Skin epidermis (tissue), 12 donors: ENCODE measurements at regions not wholly inside any gene's neighbourhood (a gene's known extent, or its start where the extent isn't known, plus 50 kb on each side); places are given as distances from the start of the nearest gene placed in this dataset.
A peak's percentile ranks its signal among the peaks of the same experiment; 100 is the strongest.

Experiments used
- H3K27ac ChIP-seq, 21 experiments: fragments of 200-600 bp; sonication (generic) in 11 of 21; one replicate each; pipeline ENCODE4 v1.5.0; 2020; ENCODE audit warnings: mild to moderate bottlenecking in 3 of 21, inconsistent platforms in 2 of 21, moderate library complexity in 2 of 21
- H3K4me3 ChIP-seq, 7 experiments: fragments of 200-600 bp; sonication (generic) in 2 of 7; one replicate each; pipeline ENCODE4 v1.5.0; 2020; ENCODE audit warnings: inconsistent platforms in 2 of 7, mild to moderate bottlenecking in 2 of 7, moderate library complexity in 1 of 7

DNA sequence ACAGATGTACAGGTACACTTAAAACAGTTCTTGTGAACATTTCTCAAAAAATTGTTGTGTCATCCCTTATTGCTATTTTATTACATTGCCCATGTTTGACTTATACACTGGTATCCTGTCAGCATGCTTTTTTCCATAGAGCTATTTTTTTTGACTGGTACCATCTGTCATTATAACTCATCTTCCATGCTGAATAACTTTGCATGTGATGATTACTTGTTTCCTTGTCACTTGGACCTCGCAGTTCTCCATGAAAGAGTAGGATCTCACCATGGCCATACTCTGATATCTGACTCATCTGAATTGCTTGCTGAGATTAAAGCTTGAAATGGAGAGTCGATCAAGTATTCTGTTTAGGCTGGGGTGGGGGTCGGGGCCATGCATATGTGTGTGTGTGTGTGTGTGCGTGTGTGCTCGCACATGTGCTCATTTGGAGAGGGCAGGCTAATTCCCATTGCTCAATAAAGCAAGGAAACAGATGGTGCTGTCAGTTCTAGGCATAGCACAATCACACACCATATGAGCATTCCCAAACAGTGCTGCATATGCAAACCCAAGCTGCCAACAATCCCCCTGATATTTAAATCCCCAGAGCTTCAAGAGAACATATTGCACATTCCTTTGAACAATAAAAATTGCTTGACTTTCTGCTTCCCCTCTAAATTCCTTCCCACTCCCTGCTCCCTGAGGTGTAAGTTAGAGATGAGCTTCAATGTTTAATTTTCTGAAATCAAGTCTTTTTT, 62.9 kb downstream of the NHLRC3 start:
- H3K4me3 ChIP-seq = no peak overlapping the region
- no peak overlapping the region for H3K27ac ChIP-seq

DNA sequence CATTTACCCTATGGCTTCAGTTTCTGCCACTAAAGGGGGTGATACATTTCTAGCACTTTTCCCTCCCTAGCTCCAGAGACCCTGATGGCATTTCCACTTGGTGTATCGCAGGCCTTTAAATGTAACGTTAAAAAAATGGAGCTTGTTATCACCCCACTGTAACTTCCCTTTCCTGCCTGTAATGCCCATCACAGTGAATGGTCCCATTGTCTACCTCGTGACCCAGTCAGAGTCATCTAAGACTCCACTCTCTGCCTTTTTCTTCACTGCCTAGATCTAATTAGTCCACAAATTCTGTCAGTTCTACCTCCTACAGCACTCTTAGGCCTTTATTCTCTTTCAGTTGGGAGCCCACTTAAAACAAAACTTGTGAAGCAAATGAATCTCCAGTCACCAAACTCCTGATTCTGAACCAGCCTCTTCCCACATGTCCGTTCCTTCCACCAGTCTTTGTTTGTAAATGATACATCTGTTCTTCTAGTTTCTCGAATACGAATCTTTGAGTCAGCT, 64.8 kb downstream of the NHLRC3 start:
- Histone ChIP-seq H3K4me3 (no peak overlapping the region), H3K27ac (no peak overlapping the region)

DNA sequence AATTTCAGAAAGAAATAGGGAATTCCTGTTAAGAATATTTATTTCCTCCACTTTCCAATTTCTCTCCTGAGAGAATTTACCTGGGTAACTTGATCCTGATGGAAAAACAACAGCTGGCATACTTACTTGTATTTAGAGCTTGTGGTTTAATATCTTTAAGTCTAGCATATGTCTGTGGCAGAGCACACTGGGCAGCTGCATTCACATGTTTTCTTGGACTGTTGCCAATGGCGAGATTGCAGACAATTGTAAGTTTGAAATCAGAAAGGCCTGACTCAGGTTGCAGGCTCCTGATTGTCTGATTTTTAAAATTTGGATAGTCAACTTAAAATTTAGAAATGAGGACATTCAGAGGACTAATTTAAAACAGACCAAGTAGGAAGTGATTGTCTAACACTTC, 66.9 kb downstream of the NHLRC3 start:
- Histone ChIP-seq H3K27ac (no peak overlapping the region), H3K4me3 (no peak overlapping the region)

DNA sequence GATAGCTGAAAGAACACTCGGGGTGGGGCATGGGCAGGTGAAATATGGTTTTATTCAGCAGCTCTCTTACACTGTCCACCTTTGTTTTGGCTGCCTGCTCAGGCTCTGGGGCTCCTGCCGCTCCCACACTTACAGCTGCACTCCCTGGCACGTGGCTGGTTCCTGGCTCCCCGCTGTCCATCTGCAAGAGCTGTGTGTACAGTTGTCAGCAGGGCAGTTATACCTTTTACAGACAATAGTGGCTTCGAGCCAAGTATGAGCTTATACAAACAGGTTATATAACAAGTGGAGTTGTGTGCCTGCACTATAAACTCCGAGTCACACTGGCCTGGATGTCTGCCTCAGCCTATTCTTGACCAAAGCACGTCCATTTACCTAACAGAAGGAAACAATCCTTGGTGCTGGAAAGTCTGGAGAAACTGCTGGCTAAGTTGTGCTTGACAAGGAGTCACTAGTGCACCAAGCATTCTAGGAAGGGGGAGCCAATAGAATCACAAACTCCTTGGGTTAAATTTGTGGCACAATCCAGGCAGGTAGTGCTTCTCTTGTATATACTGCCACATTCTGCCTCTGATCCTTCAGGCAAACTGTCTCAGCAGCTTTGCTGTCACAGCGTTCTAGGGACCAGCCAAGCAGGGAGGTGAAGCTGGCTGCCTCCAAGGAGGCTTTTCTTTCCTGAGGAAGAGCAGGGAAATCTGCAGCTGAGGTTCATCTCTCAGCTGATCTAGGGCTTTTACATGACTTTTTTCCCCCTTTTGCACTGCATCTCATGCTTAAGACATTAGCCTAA, 68.2 kb downstream of the NHLRC3 start:
- Histone ChIP-seq H3K4me3 (no peak overlapping the region), H3K27ac (no peak overlapping the region)

DNA sequence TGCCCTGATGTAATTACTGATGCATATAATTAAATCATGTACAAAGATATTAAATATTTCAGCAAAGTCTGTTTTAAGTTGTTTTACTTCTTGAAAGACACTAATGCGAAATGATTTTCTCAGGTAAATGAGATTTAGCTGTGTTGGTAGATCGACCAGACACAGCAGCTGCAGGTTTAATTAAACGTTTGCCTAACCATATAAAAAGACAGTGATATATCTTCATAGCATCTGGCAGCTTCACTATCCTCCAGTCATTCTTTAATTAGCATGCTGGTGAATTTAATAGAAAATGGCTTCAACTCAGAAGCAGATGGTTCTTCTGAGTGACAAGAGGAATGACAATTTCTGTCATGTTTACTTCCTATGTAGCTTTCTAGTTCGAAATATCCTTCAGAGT, 69.3 kb downstream of the NHLRC3 start:
- Histone ChIP-seq H3K27ac (no peak overlapping the region), H3K4me3 (no peak overlapping the region)

DNA sequence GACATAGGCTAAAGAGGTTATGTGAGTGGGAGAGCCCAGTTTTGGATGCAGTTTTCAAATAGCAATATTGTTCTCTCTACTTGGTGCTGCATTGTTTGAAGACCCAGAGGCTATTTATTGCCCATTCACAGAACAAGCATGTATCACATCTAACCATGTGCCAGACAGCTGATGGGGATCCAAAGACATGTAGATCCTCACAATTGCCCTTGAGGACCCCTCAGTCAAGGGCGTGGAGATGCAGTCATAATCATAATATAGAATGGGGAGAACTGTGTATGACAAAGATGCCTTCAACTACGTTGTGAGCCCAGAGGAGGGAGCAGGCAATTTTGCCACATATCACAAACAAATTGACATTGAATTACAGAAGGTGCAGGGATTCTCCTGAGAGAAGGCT, 70.5 kb downstream of the NHLRC3 start:
- H3K27ac ChIP-seq = no peak overlapping the region
- H3K4me3 ChIP-seq = no peak overlapping the region

DNA sequence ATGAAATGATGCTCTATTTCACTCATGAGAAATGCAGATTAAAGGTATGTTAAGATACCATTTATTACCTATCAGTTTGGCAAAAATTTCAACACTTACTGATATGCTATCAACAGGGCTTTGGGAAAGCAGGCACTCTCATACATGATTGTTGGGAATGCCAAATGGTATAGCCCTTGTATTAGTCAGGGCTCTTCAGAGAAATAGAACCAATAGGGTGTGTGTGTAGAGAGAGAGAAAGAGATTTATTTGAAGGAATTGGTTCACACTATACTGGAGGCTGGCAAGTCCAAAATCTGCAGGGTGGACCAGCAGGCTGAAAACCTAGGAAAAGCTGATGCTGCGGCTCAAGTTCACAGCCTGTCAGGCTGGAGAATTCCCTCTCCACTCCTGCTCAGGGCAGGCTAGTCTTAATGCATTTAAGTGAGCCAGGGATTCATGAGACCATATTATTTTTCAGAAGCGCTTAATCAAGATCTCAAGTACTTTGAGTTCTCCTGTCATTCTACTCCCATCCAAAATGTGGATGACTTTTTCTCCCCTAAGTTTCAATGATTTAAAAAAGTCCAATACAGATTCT, 72.4 kb downstream of the NHLRC3 start:
- Histone ChIP-seq H3K27ac (no peak overlapping the region), H3K4me3 (no peak overlapping the region)

DNA sequence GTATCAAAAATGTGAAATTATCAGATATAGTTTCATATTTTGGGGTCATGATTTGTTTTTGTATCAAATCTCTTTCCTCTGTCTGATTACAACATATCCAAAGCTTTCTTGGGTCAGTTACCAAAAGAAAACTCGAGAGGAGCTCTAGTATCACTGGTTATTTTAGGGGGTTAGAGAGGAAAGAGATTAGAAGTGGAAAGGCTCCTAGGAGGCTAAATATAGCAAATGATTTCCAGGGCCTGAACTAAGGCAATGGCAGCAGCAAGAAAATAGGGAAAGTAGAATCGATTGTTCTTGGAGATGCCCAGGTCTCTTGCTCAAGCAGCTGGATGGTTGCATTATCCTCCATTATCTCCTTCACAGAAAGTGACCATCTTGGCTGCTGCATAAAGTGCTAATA, 72.9 kb downstream of the NHLRC3 start:
- no peak overlapping the region for H3K27ac ChIP-seq

DNA sequence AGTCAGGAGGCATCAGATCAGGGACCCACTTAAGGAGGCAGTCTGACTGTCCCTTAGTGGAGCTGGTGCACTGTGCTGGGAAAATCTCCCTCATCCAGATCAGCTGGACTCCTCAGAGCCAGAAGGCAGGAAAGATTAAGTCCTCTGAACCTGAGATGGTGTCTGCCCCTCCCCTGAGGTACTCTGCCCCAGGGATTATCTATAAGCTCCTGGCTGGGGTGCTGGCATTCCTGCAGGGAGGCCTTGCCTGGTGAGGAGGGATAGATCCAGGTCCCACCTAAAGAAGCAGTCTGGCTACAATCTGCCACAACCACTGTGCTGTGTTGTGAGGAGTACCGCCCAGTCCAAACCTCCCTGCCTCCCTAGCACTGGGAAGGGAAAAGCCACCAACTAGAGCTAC, 81.2 kb downstream of the NHLRC3 start:
- no peak overlapping the region for H3K4me3 ChIP-seq
- H3K27ac ChIP-seq = no peak overlapping the region

More for the DNA sequence above, 72.9 kb downstream of the NHLRC3 start:
- H3K4me3 ChIP-seq = no peak overlapping the region

DNA sequence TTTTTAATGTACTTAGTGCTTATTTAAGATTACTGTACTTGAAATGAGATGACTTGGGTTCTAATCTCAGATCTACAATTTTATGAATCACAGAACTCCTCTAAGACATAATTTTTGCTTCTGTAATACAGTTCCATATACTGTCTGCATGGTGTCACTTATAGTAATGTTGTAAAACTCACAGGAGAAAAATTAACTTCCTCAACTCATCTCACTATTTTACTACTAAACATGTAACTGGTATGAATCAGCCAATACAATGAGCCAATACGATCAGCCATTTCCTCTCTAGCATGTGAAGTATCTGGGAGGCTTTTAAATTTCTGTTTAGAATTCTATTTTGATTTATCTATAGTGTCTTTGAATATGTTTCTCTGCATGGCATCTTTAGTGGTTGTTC, 85.3 kb downstream of the NHLRC3 start:
- H3K4me3 ChIP-seq = no peak overlapping the region

DNA sequence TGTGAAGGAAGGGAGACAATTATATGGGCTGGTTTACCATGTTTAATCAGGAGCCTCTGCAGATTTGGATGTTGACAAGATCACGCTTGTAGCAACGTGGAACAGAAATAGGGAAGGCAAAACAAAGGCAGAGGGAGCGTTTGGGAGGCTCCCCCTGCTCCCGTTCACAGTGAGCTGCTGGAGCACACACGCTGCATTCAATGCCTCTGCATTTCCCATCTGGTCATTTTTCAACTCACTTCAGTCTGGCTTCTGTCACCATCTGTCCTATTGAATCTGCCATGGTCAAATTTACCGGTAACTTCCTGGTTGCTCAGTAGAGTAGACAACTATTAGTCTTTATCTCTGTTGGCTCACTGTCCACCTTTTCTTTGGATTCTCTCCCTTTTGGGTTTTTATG, 91.0 kb downstream of the NHLRC3 start:
- Histone ChIP-seq H3K27ac (no peak overlapping the region), H3K4me3 (no peak overlapping the region)

More for the DNA sequence above, 85.3 kb downstream of the NHLRC3 start:
- no peak overlapping the region for H3K27ac ChIP-seq

DNA sequence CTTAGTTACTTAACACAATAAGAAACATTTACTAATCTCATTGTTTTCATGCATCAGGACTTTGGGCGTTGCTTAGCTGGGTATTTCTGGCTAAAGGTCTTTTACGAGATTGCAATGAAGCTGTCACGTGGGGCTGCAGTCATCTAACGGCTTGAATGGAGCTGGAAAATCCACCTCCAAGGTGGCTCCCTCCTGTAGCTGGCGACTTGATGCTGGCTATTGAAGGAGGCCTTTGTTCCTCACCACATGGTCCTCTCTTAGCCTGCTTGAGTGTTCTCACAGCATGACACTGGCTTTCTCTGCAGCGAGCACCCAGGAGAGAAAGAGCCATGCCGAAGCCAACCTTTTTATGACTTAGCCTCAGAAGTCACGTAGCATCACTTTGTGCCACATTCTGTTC, 92.0 kb downstream of the NHLRC3 start:
- no peak overlapping the region for H3K4me3 ChIP-seq
- no peak overlapping the region for H3K27ac ChIP-seq

DNA sequence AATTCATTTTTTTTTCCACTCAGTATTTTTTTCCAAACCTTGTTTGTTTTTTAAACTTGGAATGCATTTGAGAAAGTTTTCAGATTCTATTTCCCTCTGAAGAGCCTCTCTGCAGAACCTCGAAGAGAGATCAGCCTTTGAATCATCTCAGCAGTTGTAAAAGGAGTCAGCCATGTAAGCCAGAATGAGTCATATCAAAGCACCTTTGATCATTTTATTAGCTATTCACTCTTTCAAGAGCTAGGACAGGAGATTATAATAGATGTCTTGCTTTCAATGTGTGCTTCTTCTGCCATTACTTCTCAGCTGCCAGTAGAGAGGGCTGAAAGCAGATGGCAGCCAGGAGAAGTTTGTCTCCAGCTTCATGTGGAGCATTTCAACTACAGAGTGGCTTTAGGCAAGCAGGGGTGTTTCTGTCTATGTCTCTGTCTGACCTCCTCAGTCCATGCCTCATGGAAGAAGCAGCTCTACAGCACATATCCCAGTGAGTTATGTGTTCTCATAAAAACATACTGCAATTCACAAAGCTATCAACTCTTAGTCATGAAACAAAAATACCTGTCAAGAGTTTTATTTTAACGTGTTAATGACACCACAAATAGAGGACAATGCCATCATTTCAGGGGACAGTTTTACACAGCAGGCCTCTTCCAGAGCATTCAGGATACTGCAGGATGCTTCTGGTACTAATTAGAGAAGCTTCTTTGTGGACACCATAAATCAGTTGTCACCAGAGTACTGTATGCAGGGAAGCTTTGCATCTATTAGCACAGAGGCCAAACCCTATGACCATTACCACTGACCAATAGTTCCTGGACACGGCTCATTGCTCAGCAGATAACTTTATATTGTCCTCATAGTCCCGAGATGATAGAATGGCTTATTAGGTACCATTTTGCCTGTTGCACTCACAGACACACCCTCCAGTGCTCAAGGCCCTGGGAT, 94.3 kb downstream of the NHLRC3 start:
- Histone ChIP-seq H3K4me3 (no peak overlapping the region), H3K27ac (no peak overlapping the region)

DNA sequence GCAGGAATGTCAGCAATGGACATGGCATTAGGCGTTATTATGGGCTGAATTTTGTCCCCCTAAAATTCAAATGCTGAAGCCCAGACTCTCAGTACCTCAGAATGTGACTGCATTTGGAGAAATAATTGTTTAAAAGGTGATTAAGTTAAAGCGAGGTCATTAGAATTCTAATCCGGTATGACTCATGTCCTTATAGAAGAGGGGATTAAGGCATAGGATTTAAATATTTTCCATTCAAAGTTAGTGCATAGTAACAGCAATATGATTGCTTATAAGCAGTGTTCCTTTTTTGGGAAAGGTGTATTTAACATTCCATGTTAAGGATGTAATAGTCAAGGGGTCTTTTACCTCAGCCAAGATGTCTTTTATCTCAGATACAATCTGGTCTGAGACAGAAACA, 95.5 kb downstream of the NHLRC3 start:
- Histone ChIP-seq H3K27ac (no peak overlapping the region), H3K4me3 (no peak overlapping the region)

DNA sequence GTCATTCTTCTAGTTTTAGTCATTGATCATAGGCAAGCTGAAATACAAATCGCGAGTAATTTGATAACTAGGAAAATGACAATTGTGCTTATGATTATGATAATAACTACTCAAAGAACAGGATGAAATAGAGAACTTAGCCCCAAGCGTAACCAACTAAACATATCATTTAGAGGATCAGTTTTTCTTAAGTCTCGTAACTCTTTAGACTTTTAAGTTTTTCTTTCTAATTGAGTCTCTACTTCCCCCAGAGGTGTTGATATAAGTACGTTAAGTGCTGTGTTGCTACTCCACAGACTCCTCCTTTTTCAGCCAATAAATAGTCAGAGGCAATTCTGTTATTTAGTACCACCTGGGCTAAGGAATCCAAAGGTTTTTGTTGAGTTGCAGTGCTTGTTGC, 96.3 kb downstream of the NHLRC3 start:
- Histone ChIP-seq H3K4me3 (no peak overlapping the region), H3K27ac (no peak overlapping the region)

DNA sequence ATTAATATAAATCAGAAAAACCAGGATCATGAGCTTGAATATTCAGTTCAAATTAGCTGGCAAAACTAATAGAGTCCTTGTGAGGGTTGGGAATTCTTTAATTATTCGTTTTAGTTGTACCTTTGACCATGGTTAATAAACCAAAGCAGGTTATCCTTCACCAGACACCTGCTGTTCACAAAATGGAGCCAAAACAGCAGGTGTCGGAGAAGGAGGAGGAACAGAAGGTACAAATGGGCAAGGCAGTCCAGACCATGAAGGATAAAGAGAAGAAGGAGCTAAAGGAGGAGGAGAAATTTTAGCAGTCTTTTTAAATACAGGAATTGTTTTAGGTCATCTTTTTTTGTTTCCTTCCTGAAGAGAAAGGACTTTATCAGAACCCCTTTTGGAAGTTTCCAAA, 106.1 kb downstream of the NHLRC3 start:
- Histone ChIP-seq H3K27ac (no peak overlapping the region), H3K4me3 (no peak overlapping the region)

DNA sequence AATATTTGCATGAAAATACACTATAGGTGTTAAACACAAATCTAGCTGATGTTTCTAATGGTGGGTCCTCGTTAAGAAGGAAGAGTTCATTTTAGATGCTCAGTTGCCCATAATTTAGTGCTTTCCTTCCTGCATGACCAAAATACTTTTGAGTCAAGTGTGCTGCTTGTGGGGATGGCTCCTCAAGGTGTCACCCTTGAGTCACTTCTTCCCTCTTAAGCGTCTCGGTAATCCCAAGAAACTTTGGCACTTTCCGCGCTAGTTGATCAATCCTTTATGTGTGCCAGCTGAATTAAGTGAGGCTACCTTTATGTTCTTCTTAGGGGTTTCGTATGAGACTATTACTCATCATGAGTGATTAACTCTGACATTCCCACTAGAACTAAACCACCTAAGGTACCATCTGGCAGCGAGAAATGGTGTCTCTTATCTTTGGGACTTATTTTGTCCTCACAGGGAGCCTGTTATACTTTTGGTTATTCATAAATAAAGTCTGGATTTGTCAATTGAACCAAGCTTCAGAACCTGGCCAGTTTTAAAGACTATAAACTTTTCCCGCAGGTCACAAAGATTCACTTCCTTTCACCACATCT, 106.8 kb downstream of the NHLRC3 start:
- Histone ChIP-seq H3K4me3 (no peak overlapping the region), H3K27ac (peak overlapping the region in 2 of 21 experiments; percentile 24 to 26)

DNA sequence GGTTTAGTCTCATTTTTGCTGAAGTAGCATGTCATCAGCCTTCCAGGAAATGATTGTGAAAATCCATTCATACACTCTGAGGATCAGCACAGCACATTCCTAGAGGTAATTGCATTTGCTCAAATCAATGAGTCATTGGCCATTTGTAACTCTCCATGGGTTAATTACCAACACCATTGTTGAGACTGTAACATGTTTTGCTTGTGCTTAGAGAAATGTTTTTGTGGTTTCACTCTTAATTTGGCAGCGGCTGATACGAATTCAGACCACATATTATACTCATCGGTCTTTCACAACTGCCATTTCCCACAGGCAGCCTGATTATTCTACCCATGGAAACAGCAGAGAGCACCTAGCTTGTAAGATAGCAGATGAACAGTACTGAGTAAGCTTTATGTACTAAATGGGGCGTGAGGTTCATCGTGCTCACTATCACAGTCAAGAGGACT, 110.3 kb downstream of the NHLRC3 start:
- Histone ChIP-seq H3K4me3 (no peak overlapping the region), H3K27ac (peak overlapping the region in 1 of 21 experiments; percentile 18)

DNA sequence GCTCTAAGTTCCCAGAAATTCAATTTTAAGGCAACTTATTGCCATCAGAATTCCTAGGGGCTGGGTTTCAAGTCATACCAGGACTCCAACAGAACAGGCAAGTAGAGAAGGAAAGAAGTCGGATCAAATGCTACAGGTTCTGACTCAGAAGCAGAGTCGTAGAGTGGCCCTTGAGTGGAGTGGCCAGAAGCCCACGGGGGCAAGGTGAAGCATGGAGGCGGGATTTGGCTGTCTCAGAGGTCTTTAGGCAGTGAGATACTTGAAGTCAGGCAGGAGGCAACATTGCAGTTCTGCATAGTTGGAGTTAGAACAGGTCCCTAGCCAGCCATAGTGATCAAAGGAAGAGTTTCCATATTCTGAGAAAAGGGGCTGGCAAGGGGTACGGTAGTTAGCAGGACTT, 111.6 kb downstream of the NHLRC3 start:
- H3K27ac ChIP-seq = no peak overlapping the region
- no peak overlapping the region for H3K4me3 ChIP-seq
